A172 (cell line): ENCODE measurements at regions not wholly inside any gene's neighbourhood (a gene's known extent, or its start where the extent isn't known, plus 50 kb on each side); places are given as distances from the start of the nearest gene placed in this dataset.
"Not testable (repeated sequence)": the region's sequence is repeated elsewhere in the genome, so short reads cannot be mapped to it uniquely, and the experiment has no call there.

Source experiments
- DNase-seq: peaks from one replicate; pipeline ENCODE4 v3.0.0-alpha.2; 2015; ENCODE audit warnings: low spot score

- no peak for DNase-seq
Measured at GRCh38 chr18:64852281-64852680, 703.4 kb upstream of the LINC00305 start.

DNA sequence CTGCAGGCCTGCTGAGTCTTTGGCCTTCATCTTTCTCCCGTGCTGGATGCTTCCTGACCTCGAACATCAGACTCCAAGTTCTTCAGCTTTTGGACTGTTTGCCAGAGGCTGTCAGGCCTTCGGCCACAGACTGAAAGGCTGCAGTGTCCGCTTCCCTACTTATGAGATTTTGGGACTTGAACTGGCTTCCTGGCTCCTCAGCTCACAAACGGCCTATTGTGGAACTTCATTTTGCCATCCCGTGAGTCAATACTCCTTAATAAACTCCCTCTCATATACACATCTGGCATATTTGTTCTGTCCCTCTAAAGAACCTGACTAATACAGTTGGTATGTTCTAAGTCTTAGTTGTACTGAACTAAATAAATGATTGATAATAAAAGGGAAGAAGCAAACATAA is 702.8 kb upstream of the LINC00305 start:
- no peak for DNase-seq

DNA sequence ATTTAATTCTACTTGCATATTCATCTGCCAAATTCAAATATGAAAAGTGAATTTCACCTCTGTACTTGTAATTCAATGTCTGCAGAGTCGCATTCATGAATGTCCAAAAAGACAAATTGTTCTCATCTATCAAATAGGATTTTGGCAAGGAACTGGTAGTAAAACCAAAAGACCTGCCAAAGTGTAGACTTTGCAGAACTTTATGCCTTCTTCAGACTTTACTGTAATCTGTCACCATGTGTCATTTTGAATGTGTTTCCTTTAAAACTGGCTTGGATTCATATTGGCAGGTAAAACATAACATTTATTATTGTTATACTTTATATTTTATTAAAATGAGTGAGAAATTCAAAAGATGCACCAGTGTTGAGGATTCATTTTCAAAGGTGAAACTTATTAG is 701.9 kb upstream of the LINC00305 start:
- DNase-seq, result no peak

DNA sequence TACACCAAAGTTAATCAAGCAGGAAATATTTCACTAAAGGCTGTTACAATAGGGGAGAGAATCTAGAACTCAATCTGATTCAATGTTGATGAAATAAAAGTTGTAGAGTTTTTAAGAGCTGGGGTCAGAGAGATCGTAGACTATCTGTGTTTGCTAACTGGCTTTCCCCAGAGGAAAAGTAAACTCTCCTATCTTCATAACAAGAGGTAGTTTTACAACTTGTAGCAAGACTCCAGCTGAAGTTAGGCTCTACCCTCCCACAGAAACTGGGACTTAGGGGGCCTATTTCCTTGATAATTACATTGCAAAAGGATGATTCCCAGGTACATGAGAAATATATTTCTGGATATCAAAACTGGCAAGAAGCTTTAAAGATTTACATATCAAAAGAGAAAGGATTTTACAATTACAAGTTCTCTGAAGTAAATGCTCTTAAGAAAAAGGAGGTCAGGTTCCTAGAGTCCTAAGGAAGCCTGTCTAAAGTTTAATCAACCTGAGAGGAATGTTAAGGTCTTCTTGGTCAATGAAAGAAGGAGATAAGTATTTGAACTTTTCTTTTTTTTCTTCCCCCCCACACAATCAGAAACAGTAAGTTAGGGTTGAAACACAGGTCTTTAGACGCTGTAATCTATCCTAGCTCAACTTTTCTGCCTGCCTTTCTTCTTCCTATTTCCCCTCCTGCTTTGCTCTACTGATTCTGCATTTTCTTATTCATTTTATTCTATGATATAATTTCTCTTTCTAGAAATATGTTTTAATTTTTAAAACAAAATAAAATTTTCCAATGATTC is 692.2 kb upstream of the LINC00305 start:
- DNase-seq, result no peak

GRCh38 chr18:64810354-64810753 is 661.5 kb upstream of the LINC00305 start:
- DNase-seq, result no peak

GRCh38 chr18:64809801-64810200 is 660.9 kb upstream of the LINC00305 start:
- DNase-seq, result no peak

- no peak for DNase-seq
Measured at GRCh38 chr18:64807560-64807959, 658.7 kb upstream of the LINC00305 start.

DNA sequence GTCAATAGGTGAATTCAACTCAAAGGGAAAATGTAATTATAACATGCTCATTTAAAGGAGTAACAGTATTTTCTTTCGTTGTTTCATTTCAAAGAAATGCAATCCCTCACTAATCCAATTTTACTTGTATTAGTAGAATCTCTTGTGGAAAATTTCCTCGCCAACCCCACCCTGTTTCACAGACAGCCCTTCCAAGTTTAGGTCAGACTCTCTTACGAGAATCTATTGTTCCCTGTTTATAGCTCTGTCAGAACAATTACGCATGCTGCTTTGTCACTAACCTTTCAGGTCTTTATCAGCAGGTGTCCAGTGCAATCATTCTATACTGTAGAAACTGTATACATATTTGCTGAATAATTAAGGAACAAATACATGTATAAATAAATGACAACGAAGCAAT is 657.8 kb upstream of the LINC00305 start:
- DNase-seq, result no peak

DNA sequence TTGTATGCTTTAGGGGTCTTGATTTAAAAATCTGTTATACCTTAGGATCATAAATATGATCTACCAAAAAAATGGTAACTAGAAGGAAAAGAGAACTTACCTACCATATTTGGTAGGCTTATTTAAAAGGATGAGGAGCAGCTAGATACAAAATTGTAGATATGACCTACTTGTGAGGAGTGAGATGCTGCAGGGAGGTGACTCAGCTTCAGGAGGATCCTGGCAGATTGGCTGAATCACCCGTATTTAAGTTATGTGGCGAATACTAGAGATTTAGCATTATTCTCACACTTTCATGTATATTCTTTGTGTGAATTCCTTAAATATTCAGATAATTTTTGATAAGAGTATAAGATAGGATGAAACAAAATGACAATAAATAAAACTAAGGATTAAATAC is 657.3 kb upstream of the LINC00305 start:
- DNase-seq, result no peak

- no peak for DNase-seq
Measured at GRCh38 chr18:64803471-64803870, 654.6 kb upstream of the LINC00305 start.

- no peak for DNase-seq
Measured at GRCh38 chr18:64800151-64800550, 651.3 kb upstream of the LINC00305 start.

- no peak for DNase-seq
Measured at GRCh38 chr18:64799376-64799775, 650.5 kb upstream of the LINC00305 start.

GRCh38 chr18:64791236-64791635 is 642.3 kb upstream of the LINC00305 start:
- no peak for DNase-seq

GRCh38 chr18:64785686-64786085 is 636.8 kb upstream of the LINC00305 start:
- no peak for DNase-seq

- DNase-seq, result no peak
Measured at GRCh38 chr18:64777556-64777955, 628.7 kb upstream of the LINC00305 start.

GRCh38 chr18:64765908-64766307 is 617.0 kb upstream of the LINC00305 start:
- no peak for DNase-seq

- DNase-seq, result no peak
Measured at GRCh38 chr18:64752707-64753106, 603.8 kb upstream of the LINC00305 start.

DNA sequence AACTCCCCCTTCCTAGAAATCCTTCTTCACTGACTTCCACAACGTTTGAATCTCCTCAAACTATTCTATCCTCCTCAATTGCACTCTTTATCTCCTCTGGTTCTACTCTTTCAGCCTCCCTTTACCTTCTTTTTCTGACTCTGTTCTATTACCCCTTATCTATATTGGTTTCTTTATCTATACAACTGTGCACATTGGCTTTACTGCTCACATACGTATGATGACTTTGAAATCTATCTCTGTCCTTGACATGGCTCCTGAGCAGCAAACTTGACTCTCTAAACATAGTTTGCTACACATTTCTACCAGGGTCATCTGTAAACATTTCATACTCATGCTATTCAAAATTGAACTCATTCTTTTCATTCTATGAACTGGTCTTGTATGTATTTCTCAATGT is 601.0 kb upstream of the LINC00305 start:
- no peak for DNase-seq

GRCh38 chr18:64747803-64748202 is 598.9 kb upstream of the LINC00305 start:
- no peak for DNase-seq

DNA sequence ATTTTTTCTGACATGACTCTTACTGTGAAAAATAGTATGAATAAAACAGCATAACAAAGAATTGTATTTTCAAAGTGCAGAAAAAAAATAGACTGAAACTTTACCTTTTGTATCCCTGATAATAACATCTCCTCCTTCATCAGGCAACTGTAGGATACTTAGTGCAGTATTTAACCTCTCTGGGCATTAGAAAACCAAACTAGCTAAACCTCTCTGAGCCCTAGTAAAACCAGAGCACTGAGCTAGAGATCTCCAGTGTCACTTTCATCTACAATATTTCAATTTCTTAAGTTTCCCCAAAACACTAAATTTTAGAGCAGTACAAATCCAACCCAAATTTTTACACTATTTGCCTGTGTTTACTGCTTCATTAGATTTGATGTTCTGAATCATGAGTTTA is 594.0 kb upstream of the LINC00305 start:
- DNase-seq, result no peak

DNA sequence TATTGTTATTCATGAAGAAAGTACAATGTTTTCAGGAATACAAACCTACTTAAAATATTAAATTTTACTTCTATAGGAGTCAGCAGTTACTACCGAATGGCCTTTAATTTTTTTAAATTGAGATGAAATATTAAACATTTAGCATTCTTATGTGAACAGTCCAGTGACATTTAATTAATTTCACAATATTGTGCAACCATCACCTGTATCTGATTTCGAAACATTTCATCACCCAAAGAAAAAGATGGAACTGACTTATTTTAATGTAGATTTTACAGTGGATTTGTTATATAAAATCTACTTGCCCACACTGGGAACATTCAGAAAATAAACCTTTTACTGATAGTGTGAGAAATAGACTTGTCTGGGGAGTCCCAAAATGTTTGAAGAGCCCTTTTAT is 585.2 kb upstream of the LINC00305 start:
- DNase-seq, result no peak

DNA sequence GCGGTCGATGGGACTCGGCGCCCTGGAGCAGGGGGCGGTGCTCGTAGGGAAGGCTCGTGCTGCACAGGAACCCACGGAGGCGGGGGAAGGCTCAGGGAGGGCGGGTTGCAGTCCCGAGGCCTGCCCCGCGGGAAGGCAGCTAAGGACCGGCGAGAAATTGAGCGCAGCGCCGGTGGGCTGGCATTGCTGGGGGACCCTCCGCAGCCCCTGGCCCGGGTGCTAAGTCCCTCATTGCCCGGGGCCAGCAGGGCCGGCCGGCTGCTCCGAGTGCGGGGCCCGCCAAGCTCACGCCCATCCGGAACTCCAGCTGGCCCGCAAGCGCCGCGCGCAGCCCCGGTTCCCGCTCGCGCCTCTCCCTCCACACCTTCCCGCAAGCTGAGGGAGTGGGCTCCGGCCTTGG is 576.8 kb upstream of the LINC00305 start:
- DNase-seq, result not testable (repeated sequence)

DNA sequence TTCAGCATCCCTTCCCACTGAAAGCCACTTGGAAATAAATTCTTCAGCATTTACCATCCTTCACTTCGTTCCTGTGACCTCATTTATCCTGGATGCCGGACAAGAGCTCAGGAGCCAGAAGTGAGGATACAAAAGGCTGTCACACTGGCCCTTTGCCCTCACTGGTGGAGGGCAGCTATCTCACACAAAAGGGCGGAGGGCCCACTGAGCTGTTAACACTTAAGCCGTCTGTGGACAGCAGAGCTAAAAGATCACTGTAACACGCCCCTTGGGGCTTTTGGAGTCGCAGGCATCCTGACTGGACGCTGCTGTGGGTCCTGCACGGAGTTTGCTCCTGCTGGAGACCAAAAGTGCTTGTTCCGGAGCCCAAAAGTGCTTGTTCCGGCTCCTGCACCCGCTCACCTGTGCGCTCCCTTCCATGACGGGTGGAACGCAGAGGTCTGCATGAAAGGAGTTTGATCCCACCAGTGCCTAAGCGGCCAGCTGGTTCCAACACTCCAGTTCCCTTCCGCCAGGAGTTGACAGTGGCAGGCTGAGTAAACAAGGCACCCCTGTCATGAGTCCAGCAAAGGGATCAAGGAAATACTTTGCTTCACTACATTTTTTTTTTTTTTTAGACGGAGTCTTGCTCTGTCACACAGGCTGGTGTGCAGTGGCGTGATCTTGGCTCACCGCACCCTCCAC is 572.0 kb upstream of the LINC00305 start:
- DNase-seq, result no peak

DNA sequence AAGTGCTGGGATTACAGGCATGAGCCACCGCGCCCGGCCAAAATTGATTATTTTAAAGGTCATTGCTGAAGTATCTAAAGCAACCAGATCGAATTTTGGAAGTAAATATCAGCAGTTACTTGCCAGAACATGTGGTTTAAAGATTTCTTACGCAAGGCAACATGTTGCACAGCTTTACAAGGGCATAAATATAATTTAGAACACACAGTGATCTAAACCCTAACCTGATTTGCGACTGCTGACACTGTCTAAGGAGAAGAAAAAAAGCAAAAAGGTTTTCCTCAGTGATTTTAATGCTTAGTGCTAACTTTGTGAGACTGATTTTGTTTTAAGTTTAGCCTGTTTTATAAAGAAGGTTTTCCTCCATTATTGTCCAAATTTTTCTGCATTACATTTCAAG is 569.9 kb upstream of the LINC00305 start:
- no peak for DNase-seq
